IPS-20b (cell line): ENCODE measurements at regions not wholly inside any gene's neighbourhood (a gene's known extent, or its start where the extent isn't known, plus 50 kb on each side); places are given as distances from the start of the nearest gene placed in this dataset.

Experiments used
- H3K27ac ChIP-seq: one replicate; pipeline ENCODE4 v1.5.1; 2013; ENCODE audit warnings: low read length
- H3K27me3 ChIP-seq: 2 replicates; pipeline ENCODE4 v1.6.1; 2013; ENCODE audit warnings: mild to moderate bottlenecking, low read length, inconsistent platforms; ENCODE audit not compliant: insufficient read depth
- H3K36me3 ChIP-seq: 2 replicates; pipeline ENCODE4 v1.6.1; 2013; ENCODE audit warnings: low read depth, mild to moderate bottlenecking, inconsistent platforms, low read length, moderate library complexity; ENCODE audit not compliant: insufficient read depth
- H3K4me1 ChIP-seq: 2 replicates; pipeline ENCODE4 v1.6.1; 2013; ENCODE audit warnings: mild to moderate bottlenecking, control low read depth, inconsistent platforms, low read length, moderate library complexity; ENCODE audit not compliant: insufficient read depth
- H3K4me3 ChIP-seq: 2 replicates; pipeline ENCODE4 v1.5.1; 2013; ENCODE audit warnings: mild to moderate bottlenecking, low read length, inconsistent platforms
- H3K9ac ChIP-seq: 2 replicates; pipeline ENCODE4 v1.6.1; 2013; ENCODE audit warnings: low read depth, mild to moderate bottlenecking, inconsistent platforms, low read length, moderate library complexity
- H3K9me3 ChIP-seq: 2 replicates; pipeline ENCODE4 v1.6.1; 2013; ENCODE audit warnings: mild to moderate bottlenecking, low read depth, low read length, inconsistent platforms; ENCODE audit not compliant: insufficient read depth

- Histone ChIP-seq H3K36me3 (no peaks in the 10 kb centered on the region), H3K27me3 (no peaks in the 10 kb centered on the region), H3K27ac (no peak overlapping the region), H3K4me1 (peaks cover 6% of the 10 kb centered on the region; the same call in 1 of the 2 replicates), H3K9ac (no peak overlapping the region), H3K9me3 (no peaks in the 10 kb centered on the region), H3K4me3 (no peak overlapping the region)
These were observed 908.2 kb downstream of the EFNB2 start for GRCh38 chr13:105627270-105627669.

GRCh38 chr13:105625691-105626090 is 909.8 kb downstream of the EFNB2 start:
- no peak overlapping the region for H3K4me3 ChIP-seq
- H3K27ac ChIP-seq = no peak overlapping the region
- no peak overlapping the region for H3K9ac ChIP-seq
- H3K4me1 ChIP-seq = peaks cover 9% of the 10 kb centered on the region; the same call in 1 of the 2 replicates
- H3K27me3 ChIP-seq = no peaks in the 10 kb centered on the region
- H3K9me3 ChIP-seq = no peaks in the 10 kb centered on the region
- no peaks in the 10 kb centered on the region for H3K36me3 ChIP-seq

DNA sequence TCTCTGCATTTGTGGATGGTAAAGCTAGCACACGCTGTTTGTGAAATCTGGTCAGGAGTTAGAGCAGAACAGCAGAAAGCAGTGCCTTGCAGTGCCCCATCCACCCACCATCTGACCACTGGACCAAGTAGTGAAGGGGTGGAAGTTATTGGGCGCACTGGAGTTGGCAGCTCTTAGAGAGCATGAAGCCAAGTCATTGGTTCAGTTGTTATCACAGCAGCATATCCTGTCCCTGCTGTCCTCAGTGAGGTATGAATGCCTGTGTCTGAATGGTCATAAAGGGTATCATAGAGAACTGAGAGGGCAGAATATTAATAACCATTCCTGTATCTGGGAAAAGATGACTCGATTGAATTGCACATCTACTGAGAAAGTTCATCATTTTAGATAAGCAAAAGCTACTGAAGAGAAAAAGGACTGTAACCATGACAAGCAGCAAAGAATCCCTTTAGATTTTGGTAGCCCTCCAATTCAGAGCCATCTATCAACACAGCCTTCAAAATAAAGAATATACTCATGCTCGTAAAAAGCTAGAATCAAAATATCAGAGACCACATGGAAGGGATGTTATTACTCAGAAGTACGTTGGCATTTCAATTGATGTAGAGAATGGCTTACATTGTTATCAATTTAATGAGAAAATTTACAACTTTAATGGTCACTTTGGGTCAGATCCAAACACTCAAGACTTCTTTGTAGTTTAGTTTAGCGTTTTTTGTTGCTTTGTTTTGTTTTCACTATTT is 919.0 kb downstream of the EFNB2 start:
- H3K9ac ChIP-seq = no peak overlapping the region
- H3K9me3 ChIP-seq = no peaks in the 10 kb centered on the region
- H3K4me1 ChIP-seq = peaks cover 8% of the 10 kb centered on the region; the same call in 1 of the 2 replicates
- no peaks in the 10 kb centered on the region for H3K36me3 ChIP-seq
- no peaks in the 10 kb centered on the region for H3K27me3 ChIP-seq
- no peak overlapping the region for H3K4me3 ChIP-seq
- no peak overlapping the region for H3K27ac ChIP-seq

- Histone ChIP-seq H3K36me3 (no peaks in the 10 kb centered on the region), H3K27ac (no peak overlapping the region), H3K27me3 (no peaks in the 10 kb centered on the region), H3K9me3 (no peaks in the 10 kb centered on the region), H3K4me3 (no peak overlapping the region), H3K4me1 (peaks cover 18% of the 10 kb centered on the region; the same call in 1 of the 2 replicates), H3K9ac (no peak overlapping the region)
These were observed 922.9 kb downstream of the EFNB2 start for GRCh38 chr13:105612541-105612940.

GRCh38 chr13:105611424-105611823 is 924.0 kb downstream of the EFNB2 start:
- H3K36me3 ChIP-seq = no peaks in the 10 kb centered on the region
- H3K27ac ChIP-seq = no peak overlapping the region
- H3K9me3 ChIP-seq = no peaks in the 10 kb centered on the region
- H3K4me3 ChIP-seq = no peak overlapping the region
- no peaks in the 10 kb centered on the region for H3K27me3 ChIP-seq
- H3K4me1 ChIP-seq = peaks cover 18% of the 10 kb centered on the region; the same call in 1 of the 2 replicates
- H3K9ac ChIP-seq = no peak overlapping the region

DNA sequence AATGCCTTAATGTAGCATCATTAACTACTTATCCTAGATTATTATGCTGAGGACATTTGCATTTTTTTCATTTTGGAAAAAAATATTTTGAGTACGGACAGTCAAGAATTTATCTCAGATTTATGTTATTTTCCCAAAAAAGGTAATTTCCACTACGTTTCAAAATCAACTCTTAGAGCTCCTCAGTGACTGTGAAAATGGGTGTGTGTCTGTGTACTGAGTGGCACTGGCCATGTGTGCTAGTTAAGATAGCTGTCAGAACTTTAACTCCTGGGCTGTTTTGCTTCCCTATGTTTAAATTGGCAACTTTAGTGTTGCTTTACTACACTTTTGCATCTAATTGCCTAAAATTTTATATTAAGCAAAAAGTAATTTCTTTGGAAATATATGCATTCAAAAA is 927.4 kb downstream of the EFNB2 start:
- peaks cover 18% of the 10 kb centered on the region; the same call in 1 of the 2 replicates for H3K4me1 ChIP-seq
- H3K27me3 ChIP-seq = no peaks in the 10 kb centered on the region
- no peak overlapping the region for H3K9ac ChIP-seq
- H3K36me3 ChIP-seq = no peaks in the 10 kb centered on the region
- H3K9me3 ChIP-seq = no peaks in the 10 kb centered on the region
- no peak overlapping the region for H3K27ac ChIP-seq
- no peak overlapping the region for H3K4me3 ChIP-seq

GRCh38 chr13:105607426-105607825 is 928.0 kb downstream of the EFNB2 start:
- no peak overlapping the region for H3K27ac ChIP-seq
- H3K4me1 ChIP-seq = peaks cover 18% of the 10 kb centered on the region; the same call in 1 of the 2 replicates
- H3K4me3 ChIP-seq = no peak overlapping the region
- no peaks in the 10 kb centered on the region for H3K36me3 ChIP-seq
- H3K9ac ChIP-seq = no peak overlapping the region
- H3K9me3 ChIP-seq = no peaks in the 10 kb centered on the region
- no peaks in the 10 kb centered on the region for H3K27me3 ChIP-seq

GRCh38 chr13:105607016-105607415 is 928.4 kb downstream of the EFNB2 start:
- no peaks in the 10 kb centered on the region for H3K36me3 ChIP-seq

GRCh38 chr13:105602956-105603670 is 932.3 kb downstream of the EFNB2 start:
- Histone ChIP-seq H3K4me3 (no peak overlapping the region), H3K9ac (no peak overlapping the region), H3K4me1 (no peaks in the 10 kb centered on the region), H3K27ac (no peak overlapping the region), H3K36me3 (no peaks in the 10 kb centered on the region), H3K9me3 (no peaks in the 10 kb centered on the region), H3K27me3 (no peaks in the 10 kb centered on the region)

More at GRCh38 chr13:105607016-105607415, 928.4 kb downstream of the EFNB2 start:
- peaks cover 15% of the 10 kb centered on the region; the same call in 1 of the 2 replicates for H3K4me1 ChIP-seq
- no peaks in the 10 kb centered on the region for H3K27me3 ChIP-seq
- H3K4me3 ChIP-seq = no peak overlapping the region
- H3K9ac ChIP-seq = no peak overlapping the region
- no peaks in the 10 kb centered on the region for H3K9me3 ChIP-seq
- no peak overlapping the region for H3K27ac ChIP-seq

- Histone ChIP-seq H3K4me3 (no peak overlapping the region), H3K36me3 (no peaks in the 10 kb centered on the region), H3K27ac (no peak overlapping the region), H3K27me3 (no peaks in the 10 kb centered on the region), H3K9me3 (no peaks in the 10 kb centered on the region), H3K4me1 (no peaks in the 10 kb centered on the region), H3K9ac (no peak overlapping the region)
These were observed 935.9 kb downstream of the EFNB2 start for GRCh38 chr13:105599477-105600037.

DNA sequence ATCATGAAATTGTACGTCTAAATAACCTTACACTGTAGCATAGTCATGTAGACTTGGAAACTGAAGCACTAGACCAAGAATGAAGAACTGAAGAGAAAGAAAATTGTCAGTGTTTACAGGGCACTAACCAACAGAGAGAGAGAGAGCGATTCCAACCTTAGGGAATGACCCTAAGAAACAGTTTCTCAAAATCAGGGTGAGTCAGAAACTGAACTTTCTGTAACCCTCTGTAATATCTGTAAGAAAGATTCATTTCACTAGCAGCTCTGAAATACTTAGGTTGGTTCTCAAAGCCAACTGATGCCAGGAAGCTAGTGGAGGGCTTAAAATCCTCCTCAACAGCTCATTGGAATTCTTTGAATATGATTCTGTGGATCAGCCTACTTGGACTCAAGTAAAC is 936.9 kb downstream of the EFNB2 start:
- H3K27me3 ChIP-seq = no peaks in the 10 kb centered on the region
- H3K9me3 ChIP-seq = no peaks in the 10 kb centered on the region
- H3K27ac ChIP-seq = no peak overlapping the region
- no peaks in the 10 kb centered on the region for H3K36me3 ChIP-seq
- H3K4me1 ChIP-seq = no peaks in the 10 kb centered on the region
- H3K9ac ChIP-seq = no peak overlapping the region
- no peak overlapping the region for H3K4me3 ChIP-seq
